GM18873 (cell line): ENCODE measurements at regions not wholly inside any gene's neighbourhood (a gene's known extent, or its start where the extent isn't known, plus 50 kb on each side); places are given as distances from the start of the nearest gene placed in this dataset.
"Not testable (repeated sequence)": the region's sequence is repeated elsewhere in the genome, so short reads cannot be mapped to it uniquely, and the experiment has no call there.

ENCODE experiments used
- ATAC-seq: cut with Tn5 transposase; IDR thresholded peaks from one replicate; pipeline ENCODE4 v1.9.1; 2021; ENCODE audit warnings: mild to moderate bottlenecking, moderate library complexity, moderate number of reproducible peaks; ENCODE audit not compliant: unreplicated experiment, low FRiP score

- no peak for ATAC-seq
Observed at GRCh38 chr1:196007763-196008162, 600.5 kb downstream of the KCNT2 start.

DNA sequence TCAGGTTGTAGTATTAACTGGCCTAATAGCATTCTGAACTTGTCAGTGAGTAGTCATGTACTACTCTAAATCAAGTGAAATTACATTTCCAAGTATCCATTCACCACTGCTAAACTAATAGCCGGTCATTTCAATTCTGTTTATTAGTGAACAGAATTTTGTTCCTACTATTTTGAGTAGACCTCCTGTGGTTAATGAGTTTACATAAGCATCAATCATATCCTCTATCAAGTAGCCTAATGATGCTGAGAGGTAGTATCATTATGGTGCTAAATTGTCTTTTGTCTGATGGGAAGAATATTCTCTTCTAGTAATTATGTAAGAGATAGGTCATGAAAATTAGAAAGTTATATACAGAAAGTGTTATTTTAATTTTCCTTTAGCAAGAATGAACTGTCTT lies 602.8 kb downstream of the KCNT2 start:
- ATAC-seq: no peak

DNA sequence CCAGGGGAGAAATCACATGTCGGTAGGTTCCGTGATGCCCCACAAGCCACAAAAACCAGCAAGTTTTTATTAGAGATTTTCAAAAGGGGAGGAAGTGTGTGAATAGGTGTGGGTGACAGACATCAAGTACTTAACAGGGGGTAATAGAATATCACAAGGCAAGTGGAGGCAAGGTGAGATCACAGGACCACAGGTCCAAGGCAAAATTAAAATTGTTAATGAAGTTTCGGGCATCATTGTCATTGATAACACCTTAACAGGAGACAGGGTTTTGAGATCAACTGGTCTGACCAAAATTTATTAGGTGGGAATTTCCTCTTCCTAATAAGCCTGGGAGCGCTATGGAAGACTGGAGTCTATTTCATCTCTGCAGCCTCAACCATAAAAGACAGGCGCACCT lies 603.9 kb downstream of the KCNT2 start:
- not testable (repeated sequence) for ATAC-seq

- no peak for ATAC-seq
Observed at GRCh38 chr1:196002906-196003305, 605.3 kb downstream of the KCNT2 start.

DNA sequence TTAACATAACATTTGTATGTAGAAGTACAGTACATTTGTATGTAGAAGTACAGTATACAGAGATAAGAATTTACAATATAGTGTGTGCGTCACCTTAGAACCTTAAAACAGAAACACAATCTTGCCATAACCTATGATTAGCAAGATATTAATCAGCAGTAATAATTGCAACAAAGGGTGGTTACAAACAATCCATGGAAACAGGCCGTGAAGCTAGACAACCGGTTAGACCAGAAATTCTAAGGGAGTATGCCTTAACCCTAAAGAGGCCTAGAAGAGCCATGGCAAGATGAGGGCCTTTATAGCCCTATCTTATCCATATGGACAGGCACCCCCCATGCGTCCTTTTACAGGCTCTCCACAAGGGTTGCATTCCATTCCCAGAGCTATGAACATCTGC lies 605.9 kb downstream of the KCNT2 start:
- not testable (repeated sequence) for ATAC-seq

DNA sequence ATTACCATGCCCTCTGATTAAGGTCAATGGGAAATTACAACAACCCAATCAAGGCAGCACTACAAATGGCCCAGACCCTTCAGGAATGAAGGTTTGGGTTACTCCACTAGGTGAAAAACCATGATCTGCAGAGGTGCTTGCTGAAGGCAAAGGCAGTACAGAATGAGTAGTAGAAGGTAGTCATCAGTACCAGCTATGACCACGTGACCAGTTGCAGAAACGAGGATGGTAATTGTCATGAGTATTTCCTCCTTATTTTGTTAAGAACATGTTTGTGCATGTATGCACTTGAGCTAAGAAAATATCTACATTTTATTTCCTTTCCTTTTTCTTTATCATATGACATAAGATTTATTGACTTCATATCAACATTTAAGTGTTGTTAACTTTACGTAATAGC lies 607.1 kb downstream of the KCNT2 start:
- ATAC-seq: no peak

- ATAC-seq: no peak
Observed at GRCh38 chr1:195999022-195999421, 609.2 kb downstream of the KCNT2 start.

- no peak for ATAC-seq
Observed at GRCh38 chr1:195981448-195982139, 626.6 kb downstream of the KCNT2 start.

DNA sequence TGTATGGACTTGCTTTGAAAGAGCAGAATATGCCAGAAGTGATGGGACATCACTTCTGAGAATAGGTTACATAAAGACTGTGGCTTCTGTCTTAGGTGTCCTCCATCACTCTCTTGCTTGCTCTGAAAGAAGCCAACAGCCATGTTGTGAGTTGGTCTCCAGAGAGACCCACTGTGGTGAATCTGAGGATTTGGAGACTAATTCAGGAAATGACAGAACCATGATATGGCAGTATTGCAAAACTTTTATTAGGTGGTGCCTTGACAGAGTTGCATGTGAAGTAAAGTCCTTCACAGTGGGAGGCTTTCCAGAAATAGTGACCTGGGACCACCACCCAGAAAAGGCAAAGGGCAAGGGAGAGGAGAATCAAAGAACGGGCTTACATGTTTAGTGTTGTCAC lies 628.6 kb downstream of the KCNT2 start:
- ATAC-seq: no peak

- ATAC-seq: no peak
Observed at GRCh38 chr1:195973311-195973904, 634.8 kb downstream of the KCNT2 start.

DNA sequence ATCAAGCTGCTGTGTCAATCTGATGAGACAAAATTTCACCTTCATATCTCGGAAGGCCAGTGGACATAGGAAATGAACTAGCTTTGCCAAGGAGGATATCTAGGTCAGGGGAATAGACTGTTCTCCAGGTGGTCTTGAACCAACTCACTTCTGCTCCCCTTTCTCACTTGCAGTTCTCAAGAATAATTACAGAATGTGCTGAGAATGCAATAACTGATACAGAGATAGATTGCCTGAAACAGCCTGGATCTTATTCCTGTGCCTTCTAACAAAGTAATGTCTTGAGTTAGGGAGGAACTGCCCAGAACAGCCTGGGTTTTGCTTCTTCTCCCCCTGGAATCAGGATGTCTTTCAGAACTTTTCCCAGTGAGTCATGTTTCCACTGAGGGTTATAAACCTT lies 636.7 kb downstream of the KCNT2 start:
- ATAC-seq: no peak

GRCh38 chr1:195970209-195970608 lies 638.0 kb downstream of the KCNT2 start:
- no peak for ATAC-seq

GRCh38 chr1:195965475-195965874 lies 642.8 kb downstream of the KCNT2 start:
- ATAC-seq: no peak

GRCh38 chr1:195965036-195965435 lies 643.2 kb downstream of the KCNT2 start:
- ATAC-seq: no peak

DNA sequence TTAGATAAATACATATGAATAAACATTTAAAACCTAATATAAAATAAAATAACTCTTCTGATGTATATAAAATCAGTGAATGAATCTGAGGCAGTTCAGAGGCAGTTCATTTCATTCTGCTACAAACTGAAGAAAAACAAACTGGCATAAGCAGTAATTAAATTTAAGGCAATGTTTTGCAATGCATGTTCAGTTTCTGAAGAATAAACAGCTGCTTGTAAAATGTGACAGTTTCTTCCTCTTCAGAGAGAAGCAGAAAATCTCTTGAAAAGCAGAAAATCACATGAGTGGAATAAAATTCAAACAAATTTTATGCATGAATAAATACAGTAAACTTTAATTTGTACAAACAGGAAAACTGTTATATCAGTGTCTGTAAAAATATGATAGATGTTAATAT lies 643.7 kb downstream of the KCNT2 start:
- no peak for ATAC-seq

GRCh38 chr1:195962051-195962450 lies 646.2 kb downstream of the KCNT2 start:
- no peak for ATAC-seq

DNA sequence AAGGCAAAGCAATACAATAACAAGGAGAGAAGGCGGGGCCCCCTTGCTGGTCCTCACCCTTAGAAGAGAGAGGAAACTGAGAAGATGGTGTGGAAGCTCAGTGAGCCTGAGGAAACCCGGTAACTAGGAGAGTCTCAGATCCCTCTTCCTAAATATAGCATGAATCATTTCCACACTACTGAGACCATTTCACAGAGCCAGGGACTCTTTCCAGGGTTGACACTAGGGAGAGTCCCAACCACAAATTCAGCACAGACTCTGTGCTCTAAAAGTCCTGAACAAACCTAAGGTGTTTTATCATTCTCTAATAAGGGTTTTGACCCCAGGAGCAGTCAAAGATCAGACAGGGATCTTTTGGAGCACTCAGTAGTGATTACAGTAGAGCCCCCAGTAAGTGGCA lies 647.7 kb downstream of the KCNT2 start:
- no peak for ATAC-seq

DNA sequence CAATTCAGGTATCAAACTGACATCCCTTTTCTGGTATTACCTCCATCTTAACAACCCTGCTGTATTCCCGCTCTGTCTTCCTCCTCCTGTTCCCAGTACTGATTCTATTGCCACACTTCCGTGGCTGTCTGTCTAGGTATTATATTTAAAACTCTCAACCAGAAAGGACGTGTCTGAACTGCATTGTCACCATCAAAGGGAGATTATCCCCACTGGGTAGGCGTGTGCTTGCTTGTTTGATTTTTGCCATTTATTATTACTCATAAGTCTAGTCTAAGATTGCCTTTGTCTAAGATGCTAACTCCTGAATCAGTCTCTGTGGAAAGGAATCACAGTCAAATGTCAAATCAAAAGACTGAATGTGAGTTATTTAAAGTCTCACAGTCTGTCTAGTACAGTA lies 650.1 kb downstream of the KCNT2 start:
- no peak for ATAC-seq

GRCh38 chr1:195956845-195957244 lies 651.4 kb downstream of the KCNT2 start:
- ATAC-seq: no peak

- ATAC-seq: no peak
Observed at GRCh38 chr1:195954848-195955247, 653.4 kb downstream of the KCNT2 start.

DNA sequence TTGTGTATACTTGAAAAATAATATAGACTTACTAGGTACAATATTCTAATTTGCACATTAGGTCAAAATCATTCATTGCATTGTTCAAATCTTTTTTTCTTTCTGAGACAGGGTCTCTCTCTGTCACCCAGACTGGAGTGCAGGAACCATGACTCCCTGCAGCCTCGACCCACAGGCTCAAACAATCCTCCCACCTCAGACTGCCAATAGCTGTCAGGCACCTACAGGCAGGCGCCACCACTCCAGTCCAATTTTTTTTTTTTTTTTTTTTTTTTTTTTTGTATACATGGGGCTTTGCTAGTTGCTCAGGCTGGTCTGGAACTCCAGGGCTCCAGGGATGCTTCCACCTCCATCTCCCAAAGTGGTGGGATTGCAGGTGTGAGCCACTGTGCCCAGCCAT lies 656.9 kb downstream of the KCNT2 start:
- no peak for ATAC-seq

GRCh38 chr1:195948123-195948895 lies 659.9 kb downstream of the KCNT2 start:
- ATAC-seq: no peak
